HK-2 (cell line): ENCODE measurements at regions not wholly inside any gene's neighbourhood (a gene's known extent, or its start where the extent isn't known, plus 50 kb on each side); places are given as distances from the start of the nearest gene placed in this dataset.

Experiments
- DNase-seq: peaks from one replicate; pipeline ENCODE4 v3.0.0-alpha.2; 2018; ENCODE audit not compliant: unreplicated experiment

GRCh38 chr12:97274386-97274785 is 188.2 kb upstream of the RMST start:
- no peak for DNase-seq

- no peak for DNase-seq
These were observed 187.3 kb upstream of the RMST start for GRCh38 chr12:97275256-97275655.

GRCh38 chr12:97275728-97276590 is 186.6 kb upstream of the RMST start:
- no peak for DNase-seq

- DNase-seq: no peak
These were observed 185.8 kb upstream of the RMST start for GRCh38 chr12:97276661-97277429.

GRCh38 chr12:97283297-97283696 is 179.3 kb upstream of the RMST start:
- no peak for DNase-seq

DNA sequence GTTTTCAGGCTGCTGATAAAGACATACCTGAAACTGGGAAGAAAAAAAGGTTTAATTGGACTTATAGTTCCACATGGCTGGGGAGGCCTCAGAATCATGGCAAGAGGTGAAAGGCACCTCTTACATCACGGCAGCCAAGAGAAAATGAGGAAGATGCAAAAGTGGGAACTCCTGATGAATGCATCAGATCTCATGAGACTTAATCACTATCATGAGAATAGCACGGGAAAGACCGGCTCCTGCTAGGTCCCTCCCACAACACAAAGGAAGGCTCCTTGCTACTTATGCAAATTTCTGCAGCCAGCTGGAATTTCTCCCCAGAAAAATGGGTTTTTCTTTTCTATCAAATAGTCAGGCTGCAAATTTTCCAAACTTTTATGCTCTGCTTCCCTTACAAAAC is 174.1 kb upstream of the RMST start:
- DNase-seq: no peak

GRCh38 chr12:97292588-97292987 is 170.0 kb upstream of the RMST start:
- no peak for DNase-seq

DNA sequence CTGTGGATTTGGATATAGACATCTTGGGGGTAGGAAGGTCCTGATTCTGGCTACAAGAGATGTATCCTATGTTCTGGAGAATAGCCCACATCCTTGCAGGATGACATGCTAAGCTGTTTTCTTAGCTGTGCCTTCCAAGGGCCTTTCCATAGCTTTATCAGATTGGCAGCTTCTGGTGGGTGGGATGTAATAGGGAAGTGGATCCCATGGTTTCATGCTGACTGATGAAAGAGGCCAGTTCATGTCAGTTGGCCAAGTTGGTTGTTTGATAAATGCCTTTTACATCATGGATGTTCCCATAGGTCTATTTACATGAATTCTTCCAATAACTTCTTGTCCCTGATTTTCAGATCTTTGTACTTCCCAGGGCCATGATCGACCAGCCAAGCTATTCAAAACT is 169.1 kb upstream of the RMST start:
- no peak for DNase-seq

DNA sequence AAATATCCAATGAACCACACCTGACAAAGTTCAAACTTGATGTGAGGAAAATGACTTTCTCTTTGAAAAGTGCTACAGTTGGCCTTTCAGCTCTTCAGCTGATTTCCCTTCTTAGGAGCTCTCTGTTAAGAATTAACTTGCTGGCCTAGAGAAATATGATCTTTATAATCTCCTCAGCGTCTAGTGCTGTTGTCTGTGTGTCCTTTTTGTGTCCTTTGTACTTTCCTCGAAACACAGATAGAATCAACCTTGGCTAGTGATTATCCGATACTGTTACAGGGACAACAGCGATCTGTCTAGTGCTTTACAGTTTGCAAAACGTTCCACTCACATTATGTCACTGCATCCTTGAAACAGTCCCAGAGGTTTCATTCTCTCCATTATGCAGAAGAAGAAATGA is 162.8 kb upstream of the RMST start:
- no peak for DNase-seq

GRCh38 chr12:97300431-97300830 is 162.2 kb upstream of the RMST start:
- no peak for DNase-seq

DNA sequence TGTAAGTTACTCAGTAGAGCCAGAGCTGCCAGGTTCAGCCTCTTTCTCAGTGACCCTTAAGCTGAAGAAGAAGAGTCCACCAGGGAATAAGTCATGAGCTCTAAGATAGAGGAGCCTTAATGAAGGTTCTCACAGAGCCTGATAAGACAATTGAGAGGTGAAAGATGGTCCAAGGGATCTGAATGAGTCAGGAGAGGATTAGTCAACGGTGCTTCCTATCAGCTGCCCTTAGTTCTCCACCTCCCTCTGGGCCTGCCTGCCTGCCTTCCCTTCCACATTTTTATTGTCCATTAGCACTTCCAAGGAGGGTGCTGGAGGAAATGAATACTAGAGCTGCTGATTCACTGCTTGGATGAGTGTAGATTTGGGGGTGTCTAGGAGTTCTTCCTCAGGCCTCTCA is 161.7 kb upstream of the RMST start:
- DNase-seq: peak; percentile 1

- DNase-seq: no peak
These were observed 161.0 kb upstream of the RMST start for GRCh38 chr12:97301576-97301975.

- no peak for DNase-seq
These were observed 157.0 kb upstream of the RMST start for GRCh38 chr12:97305651-97306050.

GRCh38 chr12:97306147-97306546 is 156.5 kb upstream of the RMST start:
- no peak for DNase-seq

- no peak for DNase-seq
These were observed 153.9 kb upstream of the RMST start for GRCh38 chr12:97308576-97309198.

- no peak for DNase-seq
These were observed 152.7 kb upstream of the RMST start for GRCh38 chr12:97309921-97310320.

- no peak for DNase-seq
These were observed 150.0 kb upstream of the RMST start for GRCh38 chr12:97312570-97313135.

DNA sequence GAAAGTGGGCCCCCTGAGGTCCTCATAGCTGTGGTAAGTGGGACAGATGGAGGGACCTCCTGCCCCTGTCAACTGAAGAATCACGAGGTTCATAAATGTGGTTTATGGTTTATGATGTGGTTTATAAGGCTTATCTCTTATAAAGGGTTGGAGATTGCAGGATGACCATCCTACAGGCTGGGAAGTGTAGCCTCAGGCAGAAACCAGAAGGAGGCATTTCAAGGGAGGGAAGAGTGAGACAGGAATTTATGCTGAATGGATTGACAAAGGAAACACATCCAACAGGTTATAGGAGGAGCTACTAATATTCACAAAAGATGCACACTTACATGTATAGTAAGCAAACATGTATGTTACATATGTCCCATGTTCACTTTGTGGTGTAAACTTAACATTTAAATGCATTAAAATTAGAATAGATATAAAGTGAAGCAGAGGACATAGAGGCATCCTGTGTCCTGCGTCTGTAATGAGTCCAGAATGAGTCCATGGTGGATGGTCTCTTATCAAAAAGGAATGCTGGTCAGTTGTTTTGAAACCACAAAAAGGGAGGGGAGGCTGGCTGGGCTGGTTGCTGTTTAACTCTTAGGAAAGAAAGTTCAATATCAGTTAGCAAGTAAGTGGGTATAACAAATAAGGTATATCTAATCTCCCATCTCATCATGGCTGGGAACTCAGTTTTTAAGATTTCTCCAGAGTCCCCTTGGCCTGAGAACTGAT is 149.0 kb upstream of the RMST start:
- peak; percentile 8 for DNase-seq

GRCh38 chr12:97316321-97316720 is 146.3 kb upstream of the RMST start:
- no peak for DNase-seq

DNA sequence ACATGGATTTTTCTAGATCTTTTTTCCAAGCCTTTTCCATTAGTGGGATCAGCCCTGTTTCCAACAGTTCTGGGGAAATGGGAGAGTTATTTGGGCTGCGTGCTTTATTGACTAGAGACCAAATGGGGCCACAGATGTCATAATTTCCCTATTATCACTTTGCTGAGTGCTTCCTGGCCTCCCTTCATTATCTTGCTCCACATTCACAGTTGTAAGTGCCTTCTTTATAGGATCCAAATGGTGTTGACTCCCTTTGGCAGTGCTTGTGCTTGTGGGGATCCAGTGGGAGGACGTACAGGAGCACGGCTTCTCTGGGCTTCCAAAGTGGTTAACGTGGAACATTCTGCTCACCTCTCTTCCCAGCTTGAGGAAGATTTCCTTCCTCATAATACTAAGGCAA is 141.0 kb upstream of the RMST start:
- DNase-seq: no peak

DNA sequence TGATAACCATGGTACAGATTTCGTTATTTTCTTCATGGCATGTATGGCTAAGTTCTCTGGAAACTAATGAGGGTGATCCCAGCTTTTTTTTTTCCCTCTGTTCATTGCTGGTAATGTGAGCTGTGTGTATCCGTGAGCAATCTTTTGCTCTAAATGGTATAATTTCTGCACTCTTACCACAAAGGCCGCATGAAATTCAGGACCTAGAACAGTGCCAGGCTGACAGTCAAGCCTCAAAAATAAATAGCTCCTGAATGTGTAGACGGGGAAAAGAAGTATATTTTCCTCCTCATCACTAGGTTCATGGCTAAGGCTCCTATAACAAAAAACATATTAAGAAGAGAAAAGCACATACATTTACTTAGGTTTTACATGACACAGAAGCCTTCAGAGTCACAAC is 140.2 kb upstream of the RMST start:
- no peak for DNase-seq

DNA sequence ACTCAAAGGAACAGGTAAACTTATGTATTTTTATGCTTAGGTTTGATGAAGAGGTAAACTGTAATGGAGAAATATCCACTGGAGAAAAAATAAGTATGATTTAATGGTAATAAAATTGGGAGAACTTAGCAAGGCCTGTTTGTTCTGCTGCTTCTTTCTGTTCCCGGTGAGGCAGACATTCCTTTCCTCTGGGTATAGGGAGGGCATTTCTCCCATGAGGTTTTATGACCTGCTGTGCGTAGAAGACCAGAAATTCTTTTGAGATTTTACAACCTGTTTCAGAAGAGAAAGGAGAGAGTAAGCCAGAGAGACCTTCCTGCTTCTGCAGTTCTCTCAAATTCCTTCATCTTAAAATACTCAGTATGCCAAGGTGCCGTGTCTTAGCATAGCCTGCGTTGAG is 139.4 kb upstream of the RMST start:
- DNase-seq: no peak
